Neural cell (in vitro differentiated cells): ENCODE measurements at regions not wholly inside any gene's neighbourhood (a gene's known extent, or its start where the extent isn't known, plus 50 kb on each side); places are given as distances from the start of the nearest gene placed in this dataset.

Source experiments
- CTCF ChIP-seq: fragments of 450-650 bp; IDR thresholded peaks from 2 replicates; pipeline ENCODE4 v1.5.1; 2014; ENCODE audit warnings: antibody characterized with exemption, mild to moderate bottlenecking, moderate library complexity; ENCODE audit not compliant: poor library complexity, severe bottlenecking
- EP300 ChIP-seq: fragments of 450-650 bp; conservative IDR thresholded peaks from 2 replicates; pipeline ENCODE4 v1.6.1; 2014; ENCODE audit warnings: antibody characterized with exemption, mild to moderate bottlenecking, moderate library complexity; ENCODE audit not compliant: poor library complexity, severe bottlenecking
- EZH2 ChIP-seq: fragments of 200-600, 300-800 bp; shearing (Covaris generic), sonication (generic); IDR thresholded peaks from 2 replicates; pipeline ENCODE4 v1.6.1; 2014; ENCODE audit warnings: antibody characterized with exemption, low read length, borderline replicate concordance, mild to moderate bottlenecking; ENCODE audit not compliant: insufficient read depth, poor library complexity, severe bottlenecking
- MXI1 ChIP-seq: fragments of 450-650 bp; conservative IDR thresholded peaks from 2 replicates; pipeline ENCODE4 v1.6.1; 2014; ENCODE audit warnings: antibody characterized with exemption, mild to moderate bottlenecking; ENCODE audit not compliant: poor library complexity, severe bottlenecking
- POLR2AphosphoS5 ChIP-seq: IDR thresholded peaks from 2 replicates; pipeline ENCODE4 v1.6.1; 2012
- RAD21 ChIP-seq: fragments of 450-650 bp; conservative IDR thresholded peaks from 2 replicates; pipeline ENCODE4 v1.6.1; 2014; ENCODE audit warnings: antibody characterized with exemption, mild to moderate bottlenecking, moderate library complexity
- REST ChIP-seq: IDR thresholded peaks from 2 replicates; pipeline ENCODE4 v1.6.1; 2012; ENCODE audit warnings: borderline replicate concordance
- SMC3 ChIP-seq: fragments of 450-650 bp; conservative IDR thresholded peaks from 2 replicates; pipeline ENCODE4 v1.6.1; 2014; ENCODE audit warnings: antibody characterized with exemption, mild to moderate bottlenecking, moderate library complexity; ENCODE audit not compliant: poor library complexity
- TAF1 ChIP-seq: IDR thresholded peaks from 2 replicates; pipeline ENCODE4 v1.6.1; 2012; ENCODE audit warnings: low read depth

- TF ChIP-seq CTCF: no peak
- no peak for TF ChIP-seq POLR2AphosphoS5
- TF ChIP-seq EZH2: no peak
- no peak for TF ChIP-seq TAF1
- TF ChIP-seq EP300: no peak
- no peak for TF ChIP-seq MXI1
- no peak for TF ChIP-seq RAD21
- TF ChIP-seq REST: no peak
- no peak for TF ChIP-seq SMC3
These were observed 52.5 kb upstream of the TAF1B start for GRCh38 chr2:9790702-9791225.
